SW480 (cell line): ENCODE measurements at regions not wholly inside any gene's neighbourhood (a gene's known extent, or its start where the extent isn't known, plus 50 kb on each side); places are given as distances from the start of the nearest gene placed in this dataset.
"Not testable (repeated sequence)": the region's sequence is repeated elsewhere in the genome, so short reads cannot be mapped to it uniquely, and the experiment has no call there.

ENCODE experiments used
- DNase-seq: peaks from one replicate; pipeline ENCODE4 v3.0.0-alpha.2; 2016; ENCODE audit warnings: low spot score

DNA sequence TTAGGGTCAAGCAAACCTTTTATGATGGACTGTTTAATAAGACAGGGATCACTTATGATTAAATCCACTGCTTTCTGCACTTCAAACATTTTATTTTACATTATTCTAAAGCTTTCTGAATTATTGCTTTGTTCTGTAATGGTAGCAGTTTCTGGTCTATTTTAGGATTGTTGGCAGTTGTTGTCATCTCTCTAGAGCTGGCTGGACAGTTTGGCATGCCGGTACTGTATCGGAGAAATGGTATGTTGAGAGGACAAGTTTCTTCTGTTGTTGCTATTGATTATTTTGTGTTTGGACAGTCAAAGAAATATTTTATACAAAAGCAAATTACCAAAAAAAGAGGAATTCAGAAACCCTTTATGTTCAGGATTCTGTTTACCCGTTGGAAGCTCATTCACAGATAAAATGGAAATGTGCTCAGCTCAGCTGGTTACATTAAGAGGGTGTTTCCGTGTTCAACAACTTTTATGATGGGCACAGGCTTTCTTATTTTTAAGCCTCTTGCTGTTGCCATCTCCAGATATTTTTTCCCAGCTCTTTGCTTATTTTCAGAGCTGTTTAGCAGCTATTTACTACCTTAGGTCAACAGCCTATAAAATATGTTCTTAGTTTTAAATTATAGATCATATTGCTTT is 214.6 kb upstream of the IGFBP7 start:
- no peak for DNase-seq

DNA sequence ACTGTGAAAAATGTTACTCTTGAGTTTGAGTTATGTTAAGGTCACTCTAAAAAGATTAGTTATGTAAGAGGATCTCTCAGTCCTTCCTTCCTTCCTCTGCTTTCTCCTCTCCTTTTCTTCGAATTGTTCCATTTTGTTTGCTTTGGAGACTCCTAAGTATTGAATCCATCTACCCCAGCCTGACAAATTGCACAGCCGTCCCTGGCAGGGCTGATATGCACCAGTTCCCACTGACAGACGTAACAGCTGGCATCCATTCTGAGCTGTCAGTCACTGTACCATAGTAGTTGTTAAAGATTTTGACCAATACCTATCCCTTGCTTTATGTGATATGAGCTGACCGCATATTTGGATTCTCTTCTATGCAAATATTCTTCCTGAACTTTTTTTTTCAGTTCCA is 210.7 kb upstream of the IGFBP7 start:
- DNase-seq: no peak

DNA sequence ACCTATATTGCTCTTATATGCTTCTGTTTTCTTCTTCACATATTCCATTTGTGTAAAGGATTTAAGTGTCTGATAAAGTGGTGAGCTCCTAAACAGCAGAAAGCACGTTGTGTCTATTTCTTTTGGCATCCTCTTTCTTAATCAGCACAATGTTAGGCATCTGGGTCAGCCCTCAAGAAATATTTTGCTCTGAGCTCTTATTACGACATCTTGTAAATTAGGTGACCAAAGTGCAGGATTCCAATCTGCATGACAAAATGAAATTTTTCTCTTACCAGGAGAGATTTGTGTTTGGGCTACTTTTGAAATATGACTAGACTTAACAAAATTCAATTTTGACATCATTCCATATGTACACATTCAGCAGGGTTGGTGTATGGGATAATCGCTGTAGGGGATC is 210.0 kb upstream of the IGFBP7 start:
- no peak for DNase-seq

DNA sequence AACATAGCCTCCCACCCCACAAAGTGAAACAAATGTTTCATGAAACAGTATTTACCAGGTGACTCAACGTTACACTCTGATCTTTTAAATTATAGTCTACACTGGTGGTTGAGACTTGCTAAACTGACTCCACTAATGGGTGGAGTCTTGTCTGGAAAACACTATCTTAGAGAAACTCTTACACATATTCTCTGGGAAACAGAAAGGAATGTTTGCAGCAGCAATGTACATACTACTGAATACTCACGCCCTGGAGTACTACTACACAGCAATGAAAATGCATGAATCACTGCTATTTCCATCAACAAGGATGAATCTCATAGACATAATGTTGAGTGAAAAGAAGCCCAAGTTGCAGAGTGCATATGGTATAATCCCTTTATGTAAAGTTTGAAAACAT is 208.5 kb upstream of the IGFBP7 start:
- no peak for DNase-seq

DNA sequence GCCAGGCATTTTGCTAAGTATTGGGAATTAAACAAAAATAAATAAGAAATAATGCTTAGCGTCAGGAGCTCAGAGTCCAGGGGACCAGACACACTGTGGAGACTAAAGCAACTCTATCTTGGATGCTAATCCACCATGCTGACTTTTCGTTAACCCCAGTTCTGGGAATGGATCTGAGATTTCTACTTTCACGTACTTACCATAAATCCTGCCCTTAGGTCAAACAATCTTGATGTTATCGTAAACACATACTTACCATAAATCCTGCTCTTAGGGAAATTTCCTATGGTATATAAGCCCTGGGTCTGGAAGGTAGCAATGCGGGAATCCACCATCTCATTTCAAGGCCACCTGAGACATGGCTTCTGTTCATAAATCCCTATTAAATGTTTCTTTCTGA is 204.5 kb upstream of the IGFBP7 start:
- no peak for DNase-seq

DNA sequence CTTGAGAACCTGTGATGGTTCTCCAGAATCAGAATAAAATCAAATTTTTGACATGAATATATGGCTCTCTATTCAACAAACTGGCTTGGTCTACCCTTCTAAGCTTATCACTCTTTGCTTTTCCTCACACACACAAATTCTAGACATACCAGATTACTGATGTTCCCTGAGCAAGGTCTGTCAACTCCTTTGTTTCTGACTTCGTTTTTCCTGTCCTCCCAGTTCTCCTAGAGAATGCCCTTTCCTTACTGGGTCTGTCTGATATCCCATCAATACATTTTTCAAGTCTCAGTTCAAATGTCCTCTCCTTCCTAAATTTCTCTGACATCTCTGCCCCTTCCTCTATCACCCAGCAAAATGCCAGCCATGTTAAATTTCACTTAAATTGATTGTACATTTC is 202.1 kb upstream of the IGFBP7 start:
- DNase-seq: no peak

DNA sequence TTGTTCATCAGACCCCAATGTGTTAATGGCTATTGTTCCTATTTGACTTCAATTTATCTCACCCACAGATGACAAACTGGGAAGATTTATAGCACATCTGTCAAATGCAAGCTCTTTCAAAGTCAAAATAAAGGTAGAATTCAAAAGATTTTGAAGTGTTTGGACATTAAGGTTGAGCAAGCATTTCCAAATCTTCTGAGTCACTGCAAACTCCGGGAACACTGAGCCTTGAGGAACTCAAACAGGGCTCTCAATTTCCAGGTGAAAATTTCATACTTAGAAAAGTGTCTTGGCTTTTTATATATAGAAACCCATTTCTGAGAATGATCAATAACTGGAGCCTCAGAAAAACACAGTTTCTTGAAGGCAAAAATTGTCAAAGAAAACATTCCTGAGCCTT is 199.5 kb upstream of the IGFBP7 start:
- DNase-seq: no peak

DNA sequence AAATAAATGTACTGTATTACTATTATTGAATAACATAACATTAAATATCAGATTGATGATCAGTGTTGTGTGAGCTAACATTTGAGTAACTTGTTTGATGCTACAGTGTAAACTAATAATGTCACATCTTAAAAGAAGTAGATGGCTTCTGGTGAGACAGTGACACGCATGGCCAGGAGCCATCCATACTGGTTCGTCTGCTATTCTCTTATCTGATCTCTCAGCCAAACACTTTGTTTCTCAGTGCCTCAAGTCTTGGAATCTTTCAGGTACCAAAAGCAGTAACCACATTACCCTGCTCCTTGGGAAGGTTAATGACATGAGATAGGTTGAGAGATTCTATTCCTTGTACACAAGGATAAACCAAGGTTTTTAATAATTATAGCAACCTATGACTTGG is 198.1 kb upstream of the IGFBP7 start:
- DNase-seq: no peak

DNA sequence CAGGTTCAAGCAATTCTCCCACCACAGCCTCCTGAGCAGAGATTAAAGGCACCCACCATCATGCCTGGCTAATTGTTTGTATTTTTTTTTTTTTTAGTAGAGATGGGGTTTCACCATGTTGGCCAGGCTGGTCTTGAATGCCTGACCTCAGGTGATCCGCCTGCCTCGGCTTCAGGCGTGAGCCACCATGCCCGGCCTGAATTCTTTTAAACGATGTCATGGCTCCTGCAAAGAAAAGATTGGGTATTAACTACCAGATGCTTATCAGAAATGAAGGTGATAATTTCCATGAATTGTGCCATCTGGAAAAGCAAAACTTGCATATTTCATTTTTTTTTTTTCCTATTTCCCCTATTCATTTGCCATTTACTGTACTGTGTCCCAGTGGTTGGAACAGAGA is 195.7 kb upstream of the IGFBP7 start:
- DNase-seq: no peak

DNA sequence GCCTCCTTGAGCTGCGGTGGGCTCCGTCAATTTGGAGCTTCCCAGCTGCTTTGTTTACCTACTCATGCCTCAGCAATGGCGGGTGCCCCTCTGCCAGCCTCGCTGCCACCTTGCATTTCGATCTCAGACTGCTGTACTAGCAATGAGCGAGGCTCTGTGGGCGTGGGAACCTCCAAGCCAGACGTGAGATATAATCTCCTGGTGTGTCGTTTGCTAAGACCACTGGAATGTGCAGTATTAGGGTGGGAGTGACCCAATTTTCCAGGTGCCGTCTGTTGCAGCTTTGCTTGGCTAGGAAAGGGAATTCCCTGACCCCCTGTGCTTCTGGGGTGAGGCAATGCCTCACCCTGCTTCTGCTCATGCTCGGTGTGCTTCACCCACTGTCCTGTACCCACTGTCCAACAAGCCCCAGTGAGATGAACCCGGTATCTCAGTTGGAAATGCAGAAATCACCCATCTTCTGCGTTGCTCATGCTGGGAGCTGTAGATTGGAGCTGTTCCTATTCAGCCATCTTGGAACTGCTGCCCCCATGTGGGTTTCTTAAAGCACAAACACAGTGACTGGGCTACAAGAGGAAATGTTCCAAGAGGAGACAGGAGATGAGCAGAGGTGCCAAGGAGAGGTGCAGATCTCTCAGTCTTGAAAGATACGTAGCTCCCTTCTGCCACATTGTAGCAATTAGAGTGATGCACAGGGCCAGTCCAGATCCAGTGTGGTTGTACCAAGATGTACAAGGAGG is 193.0 kb upstream of the IGFBP7 start:
- peak; percentile 17 for DNase-seq

DNA sequence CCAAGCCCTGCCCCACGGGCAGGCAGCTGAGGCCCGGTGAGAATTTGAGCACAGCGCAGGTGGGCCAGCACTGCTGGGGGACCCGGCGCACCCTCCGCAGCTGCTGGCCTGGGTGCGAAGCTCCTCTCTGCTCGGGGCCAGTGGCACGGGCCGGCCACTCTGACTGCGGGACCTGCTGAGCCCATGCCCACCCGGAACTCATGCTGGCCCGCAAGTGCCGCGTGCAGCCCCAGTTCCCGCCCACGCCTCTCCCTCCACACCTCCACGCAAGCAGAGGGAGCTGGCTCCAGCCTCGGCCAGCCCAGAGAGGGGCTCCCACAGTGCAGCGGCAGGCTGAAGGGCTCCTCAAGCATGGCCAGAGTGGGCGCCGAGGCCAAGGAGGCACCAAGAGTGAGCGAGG is 190.1 kb upstream of the IGFBP7 start:
- DNase-seq: not testable (repeated sequence)

DNA sequence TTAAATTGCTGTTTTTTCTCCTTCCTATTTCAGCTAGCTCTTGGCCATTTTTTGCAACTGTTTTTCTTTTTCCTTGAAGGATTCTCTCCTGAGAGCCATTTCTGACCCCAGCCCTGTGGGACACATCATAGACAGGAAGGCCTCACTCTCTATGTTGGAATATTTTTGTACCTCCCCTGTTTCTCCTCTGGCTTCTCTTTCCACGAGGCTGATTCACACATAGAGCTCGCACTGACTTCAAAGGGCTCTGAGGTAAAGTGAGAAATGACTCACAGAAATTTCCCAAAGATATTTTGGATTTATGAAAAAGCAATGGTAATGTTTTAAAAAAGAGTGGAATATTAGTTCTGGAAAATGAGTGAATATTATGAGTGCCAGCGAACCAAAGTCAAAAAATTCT is 181.7 kb upstream of the IGFBP7 start:
- peak; percentile 13 for DNase-seq

DNA sequence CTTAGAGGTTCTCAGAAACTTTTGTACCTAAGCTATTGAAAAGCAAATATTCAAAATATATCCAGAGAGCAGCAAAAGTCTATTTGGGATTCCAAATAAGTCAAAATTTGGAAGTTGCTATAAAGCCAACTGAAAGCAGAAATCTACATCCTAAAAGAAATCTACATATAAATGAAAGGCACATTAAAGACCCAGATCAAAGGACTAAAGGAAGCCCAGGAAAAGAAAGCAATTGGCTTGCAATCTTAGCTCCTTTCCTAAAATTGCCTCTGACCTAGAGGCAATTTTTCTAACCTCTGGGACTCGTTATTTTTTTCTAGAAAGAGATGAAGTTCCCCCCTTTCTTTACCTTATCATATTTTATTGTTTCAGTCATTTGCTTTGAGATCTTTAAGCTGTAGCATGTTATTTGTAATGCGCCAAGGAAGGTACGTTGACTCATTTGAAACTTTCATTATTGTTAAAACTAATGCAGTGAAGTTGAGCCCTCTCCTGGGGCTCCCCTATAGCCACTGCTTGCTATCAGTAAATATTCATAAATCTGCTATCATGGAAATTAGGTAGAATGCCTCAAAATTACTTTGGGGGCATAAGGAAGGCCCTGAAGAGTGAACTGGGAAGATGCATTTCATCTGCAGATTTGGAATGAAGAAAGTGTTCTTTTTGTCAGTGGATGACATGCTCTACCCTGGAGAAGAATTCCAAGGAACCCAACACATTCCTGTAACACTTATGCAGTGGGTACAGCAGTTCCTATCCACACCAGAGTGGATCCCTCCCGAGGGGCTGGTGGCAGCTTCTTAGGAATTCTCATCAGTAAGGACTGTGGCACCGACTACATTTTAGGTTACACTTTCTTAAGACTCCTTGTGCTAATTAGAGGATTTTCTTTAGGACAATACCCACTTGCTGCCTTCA is 177.8 kb upstream of the IGFBP7 start:
- no peak for DNase-seq

DNA sequence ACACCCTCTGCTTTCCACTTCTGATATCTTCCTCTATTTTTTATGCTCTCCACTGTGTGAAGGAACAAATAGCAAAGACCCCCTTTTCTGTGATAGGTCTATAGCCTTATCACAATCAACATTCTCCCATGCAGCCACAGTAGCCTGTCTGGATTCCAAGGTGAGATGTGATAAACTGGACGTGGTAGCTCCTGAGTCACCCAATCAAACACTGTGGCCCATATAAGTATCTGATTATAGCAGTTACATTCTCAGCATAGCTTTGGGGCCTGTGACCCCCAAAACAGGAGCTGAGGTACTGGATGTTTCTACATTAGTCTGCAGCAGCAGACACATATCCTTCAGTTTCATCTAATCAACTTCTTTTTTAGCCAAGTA is 172.7 kb upstream of the IGFBP7 start:
- no peak for DNase-seq

DNA sequence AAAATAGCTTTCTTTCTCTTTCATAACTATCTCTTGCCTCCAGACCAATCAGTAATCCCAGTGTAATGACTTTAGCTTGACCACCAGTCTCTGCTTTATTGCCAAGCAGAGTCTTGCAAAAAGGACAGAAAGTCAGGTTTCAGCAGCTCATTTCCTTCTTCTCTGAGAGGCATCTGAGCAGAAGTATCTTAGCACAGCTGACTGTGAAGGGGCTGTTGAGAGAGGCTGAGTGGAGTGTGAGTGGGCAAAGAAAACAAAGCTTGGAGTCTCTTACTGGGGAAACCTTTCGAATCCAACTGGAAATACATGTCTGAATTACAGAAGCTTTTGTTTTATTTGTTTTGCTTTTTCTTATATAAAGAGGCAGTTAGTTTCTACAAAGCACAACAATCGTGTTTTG is 170.3 kb upstream of the IGFBP7 start:
- DNase-seq: no peak

DNA sequence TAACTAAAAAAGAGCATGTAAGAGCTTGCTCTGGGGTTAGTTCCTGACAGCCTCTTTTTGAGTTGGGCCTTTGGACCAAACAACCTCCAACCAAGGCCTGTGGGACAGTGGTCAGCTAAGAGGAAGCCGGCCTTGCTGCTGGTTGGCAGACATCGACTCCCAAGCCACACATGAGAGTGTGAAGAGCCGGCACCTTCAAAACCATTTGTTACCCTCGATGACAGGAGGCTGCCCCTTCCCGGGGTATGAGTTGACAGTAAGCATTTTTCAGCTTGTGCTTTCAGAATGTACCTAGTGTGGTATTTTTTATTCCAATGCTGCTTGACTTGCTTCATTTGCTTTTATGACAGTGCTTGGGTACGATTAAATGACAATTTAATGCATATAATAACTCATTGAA is 168.6 kb upstream of the IGFBP7 start:
- DNase-seq: no peak

DNA sequence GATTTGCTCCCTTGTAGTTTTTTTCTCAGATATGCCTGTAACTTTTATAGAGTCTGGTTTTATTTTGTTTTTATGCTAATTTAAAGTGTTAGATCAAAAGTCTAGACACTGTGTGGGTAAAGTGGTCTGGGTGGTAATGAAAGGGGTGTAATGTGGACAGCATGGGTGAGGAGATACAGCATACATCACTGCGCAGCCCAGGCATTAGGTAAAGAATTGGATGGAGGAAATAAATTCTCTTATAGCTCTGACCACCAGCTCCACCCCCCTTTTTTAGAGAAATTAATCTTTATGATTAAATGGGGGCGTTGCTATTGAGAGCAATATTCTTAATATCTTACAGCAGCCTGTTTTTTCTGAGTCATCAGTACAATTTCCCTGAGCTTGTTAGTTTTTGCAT is 163.9 kb upstream of the IGFBP7 start:
- no peak for DNase-seq

DNA sequence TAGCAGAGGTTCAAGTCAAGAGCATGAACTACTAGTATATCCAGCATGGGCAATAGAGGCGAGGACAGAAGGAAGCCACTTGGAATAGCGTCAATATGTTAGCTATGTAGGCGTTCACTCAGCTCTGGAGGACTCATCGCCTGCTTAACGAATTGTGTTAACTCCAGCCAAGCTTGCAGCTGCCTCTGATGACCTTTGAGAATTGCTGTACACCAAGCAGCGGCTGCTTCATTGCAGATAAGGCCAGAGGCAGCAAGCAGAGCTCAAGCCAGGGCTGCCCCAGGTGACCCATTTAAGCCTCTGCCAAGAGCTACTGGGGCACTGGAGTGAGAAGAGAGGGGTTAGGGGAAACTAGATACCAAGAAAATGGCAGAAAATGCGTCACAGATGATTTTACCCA is 160.2 kb upstream of the IGFBP7 start:
- DNase-seq: no peak

DNA sequence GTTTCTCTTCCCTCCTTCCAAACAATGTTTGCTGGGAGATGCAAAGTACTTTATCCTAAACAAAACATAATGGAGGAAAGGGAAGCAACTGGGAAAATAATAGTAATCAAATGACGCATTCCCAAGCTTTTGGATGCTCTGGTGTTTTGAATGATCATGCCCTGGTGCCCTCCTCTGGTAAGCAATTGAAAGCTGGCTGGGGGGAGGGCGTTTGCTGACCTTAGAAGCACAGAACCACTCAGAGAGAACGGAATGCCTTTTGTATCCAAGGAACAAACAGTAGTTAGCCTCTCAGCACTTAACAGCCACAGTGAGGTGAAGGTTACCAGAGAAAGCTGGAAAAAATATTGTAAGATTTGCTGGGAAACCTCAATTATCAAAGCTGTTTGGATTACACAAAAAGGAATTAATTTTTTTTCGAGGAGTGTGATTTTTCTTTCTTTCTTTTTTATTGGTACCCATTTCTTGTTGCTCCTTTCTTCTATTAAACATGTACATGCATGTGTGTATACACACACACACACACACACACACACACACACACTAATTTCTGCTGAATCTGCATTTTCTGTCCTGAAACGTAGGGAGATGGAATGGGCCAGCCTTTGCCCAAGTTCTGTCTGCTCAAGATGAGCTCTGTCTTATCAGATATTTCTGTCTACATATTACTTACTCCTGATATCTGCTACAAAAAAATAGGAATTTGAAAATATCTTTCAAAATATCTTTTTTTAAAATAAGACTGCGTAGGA is 155.8 kb upstream of the IGFBP7 start:
- DNase-seq: no peak

DNA sequence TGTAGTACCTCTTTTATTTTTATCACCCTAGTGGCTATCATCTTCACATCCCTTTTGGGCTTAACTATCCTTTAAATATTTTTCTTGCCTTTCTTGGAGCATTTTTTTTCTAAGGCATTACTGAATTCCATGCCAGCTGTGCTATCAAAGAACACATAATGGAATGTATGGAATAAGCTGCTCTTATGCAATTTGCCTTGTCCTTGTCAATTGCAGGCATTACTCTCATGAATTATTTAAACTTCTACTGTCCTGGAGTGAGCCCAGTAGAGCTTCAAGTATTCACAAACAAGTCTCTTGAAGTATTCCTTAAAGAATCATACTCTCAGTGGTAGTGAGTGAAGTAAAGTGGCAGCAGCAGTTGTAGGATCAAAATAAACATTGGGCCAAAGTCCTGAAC is 144.6 kb upstream of the IGFBP7 start:
- DNase-seq: no peak

DNA sequence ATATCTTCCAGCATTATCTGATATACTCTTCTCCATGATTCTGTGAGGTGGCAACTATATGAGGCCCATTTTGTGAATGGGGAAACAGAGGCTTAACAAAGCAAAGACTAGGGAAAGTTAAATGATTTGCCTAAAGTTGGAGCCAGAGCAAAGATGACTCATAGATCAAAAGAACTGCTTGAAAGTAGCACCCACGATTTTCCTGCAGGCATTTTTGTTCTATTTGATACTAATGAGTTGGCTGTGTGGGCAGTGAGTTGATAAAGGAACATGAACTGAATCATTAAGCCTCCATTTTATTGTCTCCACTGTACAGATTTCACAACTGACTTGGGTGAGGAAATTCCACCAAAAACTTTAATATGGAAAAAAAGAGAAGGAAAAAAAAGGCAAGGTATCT is 138.9 kb upstream of the IGFBP7 start:
- DNase-seq: peak; percentile 10

DNA sequence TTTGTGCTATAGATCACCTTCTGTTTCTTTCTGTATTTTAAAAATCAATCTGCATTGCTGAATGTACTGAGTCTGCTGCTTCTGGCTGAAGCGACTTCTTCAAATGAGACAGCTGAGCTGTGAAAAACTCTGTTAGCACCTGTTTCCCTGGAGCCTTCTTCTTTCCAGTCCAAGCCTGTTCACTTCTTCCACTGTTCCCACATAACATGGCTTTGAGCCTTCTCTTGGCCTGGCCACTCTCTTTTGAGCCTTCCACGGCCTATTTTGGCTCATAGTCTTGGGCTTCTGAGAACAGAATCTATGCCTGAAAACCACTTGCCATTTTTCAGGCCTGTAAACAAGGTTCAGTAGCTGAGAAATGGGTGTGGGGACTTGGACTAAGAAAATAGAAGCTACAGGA is 132.9 kb upstream of the IGFBP7 start:
- DNase-seq: no peak
